ENCODE measurements at regions not wholly inside any gene's neighbourhood (a gene's known extent, or its start where the extent isn't known, plus 50 kb on each side); places are given as distances from the start of the nearest gene placed in this dataset.
"Not testable (repeated sequence)": the region's sequence is repeated elsewhere in the genome, so short reads cannot be mapped to it uniquely, and the experiment has no call there.

DNA sequence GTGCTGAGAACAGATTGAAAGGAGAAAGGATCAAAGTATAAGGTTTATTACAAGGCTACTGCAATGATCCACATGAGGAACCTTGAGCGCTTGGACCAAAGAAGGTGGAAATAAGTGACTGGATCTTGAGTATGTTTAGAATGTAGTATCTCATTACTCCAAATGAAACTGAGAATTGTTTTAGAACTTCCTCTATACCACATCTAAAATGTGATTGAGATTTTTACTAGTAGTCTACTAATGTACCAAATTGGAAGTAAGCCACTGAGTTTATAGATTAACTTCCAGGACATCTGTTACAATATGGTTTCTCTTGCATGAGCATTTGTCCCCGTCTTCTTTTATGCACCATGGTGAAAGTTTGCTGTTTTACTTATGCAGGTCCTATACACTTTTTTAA lies 300.5 kb downstream of the SUCLG1 start:
- Mint-ChIP-seq H3K27ac (no peak overlapping the region), H3K9me3 (peaks cover 0 to 7% of the 10 kb centered on the region in 2 donors), H3K4me3 (no peak overlapping the region), H3K27me3 (peaks cover 26% of the 10 kb centered on the region), H3K4me1 (no peaks in the 10 kb centered on the region)
- ATAC-seq (no peak), DNase-seq (no peak)

DNA sequence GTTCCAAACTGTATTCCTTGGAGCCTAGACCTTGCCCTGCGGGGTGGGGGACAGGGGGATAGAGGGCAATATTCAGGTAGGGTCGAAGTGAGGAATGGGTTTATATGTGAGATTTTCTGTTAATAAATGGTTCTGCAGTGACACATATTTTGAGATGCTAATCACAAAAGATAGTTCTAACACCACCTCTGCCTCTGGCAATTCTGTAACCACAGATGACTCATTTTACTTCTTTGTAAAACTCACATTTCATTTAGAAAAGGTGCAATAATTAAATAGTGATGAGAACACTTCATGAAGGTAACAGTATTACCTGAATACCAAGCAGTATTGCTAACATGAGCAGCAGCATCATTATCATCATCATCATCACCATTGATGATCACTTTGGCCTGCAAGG lies 306.6 kb downstream of the SUCLG1 start:
- Mint-ChIP-seq H3K27ac (no peak overlapping the region), H3K4me1 (no peaks in the 10 kb centered on the region), H3K4me3 (no peak overlapping the region), H3K27me3 (no peaks in the 10 kb centered on the region), H3K9me3 (no peaks in the 10 kb centered on the region)
- ATAC-seq: no peak
- DNase-seq: no peak

DNA sequence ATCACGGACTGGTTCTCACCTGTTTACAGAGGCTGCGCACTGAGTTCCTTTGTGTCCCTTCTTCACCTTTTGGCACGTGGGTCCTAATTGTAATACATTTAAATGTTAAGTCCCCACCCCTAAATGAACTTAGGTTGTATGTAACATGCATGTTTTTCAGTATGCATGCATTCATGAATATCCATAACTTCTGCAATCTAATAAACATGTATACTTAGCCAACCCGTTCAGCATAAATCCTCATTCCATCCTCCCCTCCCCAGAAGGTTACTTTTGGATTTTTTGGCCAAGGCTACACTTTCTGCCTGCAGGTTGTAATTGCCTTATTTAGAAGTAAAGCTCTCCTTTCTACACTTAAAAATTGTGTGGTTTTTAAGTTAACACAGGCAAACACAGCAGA lies 314.7 kb downstream of the SUCLG1 start:
- ATAC-seq: no peak
- Mint-ChIP-seq H3K4me1 (no peaks in the 10 kb centered on the region), H3K27me3 (peaks cover 15% of the 10 kb centered on the region), H3K4me3 (no peak overlapping the region), H3K9me3 (no peaks in the 10 kb centered on the region), H3K27ac (no peak overlapping the region)
- DNase-seq: no peak

DNA sequence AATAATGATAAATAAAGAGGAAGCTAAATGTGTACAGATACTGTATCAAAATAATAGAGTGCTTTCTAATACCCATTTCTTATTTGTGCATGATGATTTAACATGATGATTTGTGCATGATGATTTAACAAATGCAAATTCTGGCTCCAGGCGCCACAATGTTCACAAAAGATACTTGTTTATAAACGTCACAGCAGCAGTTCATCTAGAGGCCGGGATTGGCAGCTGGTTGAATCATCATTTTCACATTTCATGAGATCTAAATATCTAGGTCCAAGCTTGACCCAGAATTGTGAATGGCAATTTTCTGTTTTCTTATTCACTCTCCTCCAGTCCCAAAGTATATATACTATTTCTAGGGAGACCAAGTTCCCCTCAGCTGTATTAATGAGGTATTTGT lies 322.0 kb downstream of the SUCLG1 start:
- Mint-ChIP-seq H3K27me3 (peaks cover 4% of the 10 kb centered on the region), H3K4me3 (no peak overlapping the region), H3K9me3 (no peaks in the 10 kb centered on the region), H3K27ac (no peak overlapping the region), H3K4me1 (no peaks in the 10 kb centered on the region)
- ATAC-seq: no peak
- no peak for DNase-seq

DNA sequence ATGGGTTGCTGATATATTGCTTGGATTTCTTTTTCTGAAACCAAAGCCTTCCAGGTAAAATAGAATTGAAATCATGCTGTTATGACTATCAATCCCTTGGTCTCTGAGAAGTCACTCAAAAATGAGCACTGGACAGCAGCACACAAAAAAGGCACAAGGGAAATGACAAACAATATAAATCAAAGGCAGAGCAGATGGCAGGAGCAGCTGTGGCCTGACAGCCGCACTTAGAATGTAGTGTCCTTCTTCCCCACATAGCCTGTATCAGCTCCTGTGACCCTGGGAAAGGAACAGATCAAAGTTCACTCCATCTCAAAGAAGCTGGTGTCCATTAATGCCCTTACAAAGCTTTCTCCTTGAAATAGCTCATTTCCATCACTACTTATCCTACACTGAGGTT lies 326.7 kb downstream of the SUCLG1 start:
- no peak for ATAC-seq
- H3K9me3 Mint-ChIP-seq: no peaks in the 10 kb centered on the region
- H3K27me3 Mint-ChIP-seq: no peaks in the 10 kb centered on the region
- H3K4me1 Mint-ChIP-seq: no peaks in the 10 kb centered on the region
- no peak overlapping the region for H3K4me3 Mint-ChIP-seq
- no peak overlapping the region for H3K27ac Mint-ChIP-seq
- no peak for DNase-seq

DNA sequence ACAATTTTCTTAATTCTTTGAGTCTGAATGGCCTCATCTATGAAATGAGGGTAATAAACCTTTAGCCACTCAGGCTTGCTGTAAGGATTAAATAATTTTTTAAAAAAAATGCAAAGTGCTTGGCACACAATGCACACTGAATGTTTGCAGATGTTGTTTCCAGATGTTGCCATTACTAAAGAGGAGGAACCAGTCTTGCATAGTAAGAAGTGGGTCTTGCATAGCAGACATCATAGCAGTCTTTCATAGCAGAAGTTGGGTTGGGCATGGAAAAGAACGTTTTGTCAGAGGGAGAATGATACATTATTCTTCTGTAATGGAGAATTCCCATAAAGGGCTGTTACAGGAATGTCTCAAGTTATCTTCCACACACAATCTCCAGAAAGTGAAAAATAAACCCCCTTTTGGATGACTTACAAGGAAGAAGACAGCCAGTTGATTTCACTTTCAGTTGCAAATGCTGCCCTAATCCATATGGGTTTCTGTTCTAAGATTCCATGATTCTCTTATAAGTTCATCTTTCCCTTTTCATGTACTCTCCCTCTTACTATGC lies 327.7 kb downstream of the SUCLG1 start:
- H3K27ac Mint-ChIP-seq: no peak overlapping the region
- DNase-seq (no peak), ATAC-seq (no peak)
- H3K4me1 Mint-ChIP-seq: no peaks in the 10 kb centered on the region
- H3K4me3 Mint-ChIP-seq: no peak overlapping the region
- H3K9me3 Mint-ChIP-seq: no peaks in the 10 kb centered on the region
- no peaks in the 10 kb centered on the region for H3K27me3 Mint-ChIP-seq

DNA sequence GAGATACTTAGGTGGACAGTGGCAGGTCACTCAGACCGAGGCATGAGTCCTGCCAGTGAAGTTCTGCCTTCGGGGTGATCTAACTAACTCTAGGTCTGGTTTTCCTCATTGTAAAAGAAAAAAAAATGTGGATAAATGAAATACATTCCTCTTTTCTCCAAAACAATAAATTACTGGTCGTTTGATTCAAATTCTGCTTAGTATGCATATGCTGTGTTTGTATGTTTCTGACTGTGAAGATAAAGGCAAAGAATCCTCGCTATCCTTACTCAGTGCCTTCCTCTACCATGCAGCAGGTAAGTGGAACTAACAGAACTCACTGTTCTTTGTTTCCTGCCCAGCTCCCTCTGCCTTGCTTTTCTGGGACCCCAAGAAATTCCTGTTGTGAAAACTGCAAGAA lies 330.1 kb downstream of the SUCLG1 start:
- Mint-ChIP-seq H3K4me3 (no peak overlapping the region), H3K9me3 (no peaks in the 10 kb centered on the region), H3K27me3 (no peaks in the 10 kb centered on the region), H3K27ac (no peak overlapping the region), H3K4me1 (no peaks in the 10 kb centered on the region)
- ATAC-seq (no peak), DNase-seq (no peak)

DNA sequence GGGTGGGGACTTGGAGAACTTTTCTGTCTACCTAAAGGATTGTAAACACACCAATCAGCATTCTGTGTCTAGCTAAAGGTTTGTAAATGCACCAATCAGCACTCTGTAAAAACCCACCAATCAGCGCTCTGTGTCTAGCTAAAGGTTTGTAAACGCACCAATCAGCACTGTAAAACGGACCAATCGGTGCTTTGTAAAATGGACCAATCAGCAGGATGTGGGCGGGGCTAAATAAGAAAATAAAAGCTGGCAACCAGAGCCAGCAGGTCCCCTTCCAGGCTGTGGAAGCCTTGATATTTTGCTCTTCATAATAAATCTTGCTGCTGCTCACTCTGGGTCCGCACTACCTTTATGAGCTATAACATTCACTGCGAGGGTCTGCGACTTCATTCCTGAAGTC lies 331.3 kb downstream of the SUCLG1 start:
- DNase-seq, H3K27me3 Mint-ChIP-seq, H3K4me1 Mint-ChIP-seq, H3K27ac Mint-ChIP-seq, ATAC-seq, H3K4me3 Mint-ChIP-seq, H3K9me3 Mint-ChIP-seq: not testable (repeated sequence)

DNA sequence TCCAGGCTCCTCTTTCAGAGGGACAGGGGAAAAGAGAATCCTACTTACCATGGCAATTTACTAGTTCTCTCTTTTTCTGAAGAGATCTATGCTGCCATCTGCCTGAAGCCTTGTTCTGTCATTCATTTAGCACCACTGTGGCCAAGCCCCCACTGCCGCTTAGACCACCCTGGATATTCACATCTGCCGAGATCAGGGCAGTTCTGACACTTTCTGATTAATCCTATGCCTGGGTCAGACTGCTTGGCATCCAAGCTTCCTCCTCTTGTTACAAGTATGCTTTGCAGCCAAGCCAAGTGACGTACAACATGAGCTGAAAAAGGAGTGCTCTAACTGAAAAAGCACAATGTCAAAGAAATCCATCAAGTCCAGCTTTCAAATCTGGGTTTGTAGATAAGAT lies 332.6 kb downstream of the SUCLG1 start:
- Mint-ChIP-seq H3K4me1 (no peaks in the 10 kb centered on the region), H3K27ac (no peak overlapping the region), H3K27me3 (no peaks in the 10 kb centered on the region), H3K4me3 (no peak overlapping the region), H3K9me3 (no peaks in the 10 kb centered on the region)
- DNase-seq: no peak
- ATAC-seq: no peak

DNA sequence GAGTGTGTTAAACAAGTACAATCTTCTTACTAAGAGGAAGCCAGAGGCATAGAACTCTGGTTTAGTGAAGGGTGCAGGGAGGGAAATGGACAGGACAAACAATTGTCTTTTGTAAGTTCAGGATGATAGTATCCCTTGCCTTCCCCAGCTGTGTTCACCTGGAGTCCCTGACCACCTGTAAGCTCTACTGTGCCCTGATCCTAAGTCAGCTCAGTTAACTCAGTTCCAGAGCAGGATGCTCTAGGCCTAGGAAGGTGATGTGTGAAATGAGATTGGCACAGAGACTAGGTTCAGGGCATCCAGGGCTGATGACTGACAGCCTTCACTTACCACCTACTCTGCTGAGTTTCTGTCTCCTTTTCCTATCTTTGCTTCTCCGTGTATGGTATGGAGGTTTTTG lies 333.0 kb downstream of the SUCLG1 start:
- H3K27ac Mint-ChIP-seq: no peak overlapping the region
- H3K4me3 Mint-ChIP-seq: no peak overlapping the region
- DNase-seq: no peak
- no peaks in the 10 kb centered on the region for H3K4me1 Mint-ChIP-seq
- no peaks in the 10 kb centered on the region for H3K27me3 Mint-ChIP-seq
- no peaks in the 10 kb centered on the region for H3K9me3 Mint-ChIP-seq
- no peak for ATAC-seq

DNA sequence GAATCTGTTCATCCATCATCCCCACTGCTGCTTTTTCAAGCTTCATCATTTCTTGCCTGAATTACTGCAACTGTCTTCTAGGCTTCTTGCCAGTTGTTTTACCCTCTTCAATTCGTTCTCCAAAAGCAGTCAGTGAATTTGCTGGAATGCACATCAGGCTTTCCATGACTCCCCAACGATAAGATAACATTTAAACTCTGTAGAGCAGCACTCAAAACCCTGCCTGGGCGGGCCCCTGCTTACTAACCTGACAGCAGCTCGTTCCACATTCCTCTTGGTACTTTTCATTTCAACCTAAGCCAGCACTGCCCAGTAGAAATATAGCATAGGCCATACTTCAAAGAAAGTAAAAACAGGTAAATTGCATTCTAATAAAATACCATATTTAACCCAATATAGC lies 342.9 kb downstream of the SUCLG1 start:
- H3K27me3 Mint-ChIP-seq: no peaks in the 10 kb centered on the region

DNA sequence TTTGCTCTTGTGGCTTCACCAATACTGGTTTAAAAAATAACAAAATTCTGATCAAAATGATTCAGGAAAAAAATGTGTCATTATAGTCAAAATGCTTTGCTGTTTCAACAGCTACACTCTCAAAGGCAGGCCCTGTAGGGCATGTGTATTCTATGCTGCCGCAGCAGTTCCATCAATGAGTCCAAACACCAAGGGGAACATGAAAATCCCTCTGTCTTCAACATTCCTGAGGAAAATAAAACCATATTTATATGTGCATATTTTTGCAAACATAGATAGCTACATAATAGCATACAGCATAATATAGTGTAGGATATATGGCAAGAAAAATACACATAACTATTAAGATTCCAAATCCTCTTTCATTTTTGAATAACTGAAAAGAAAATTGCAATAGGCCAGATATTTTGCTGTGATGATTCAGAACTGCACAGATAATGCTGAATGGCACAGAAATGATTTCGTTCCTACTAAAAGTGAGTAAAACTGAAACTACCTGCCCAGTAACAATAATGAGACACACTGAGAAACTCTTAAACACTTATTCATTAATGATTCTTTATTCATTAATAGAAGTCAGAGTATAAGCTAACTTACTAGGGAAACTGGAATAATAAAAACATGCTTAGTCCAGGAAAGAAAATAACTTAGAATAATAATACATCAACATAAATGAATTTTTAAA lies 343.8 kb downstream of the SUCLG1 start:
- Mint-ChIP-seq H3K4me3 (no peak overlapping the region), H3K27ac (no peak overlapping the region), H3K4me1 (no peaks in the 10 kb centered on the region), H3K9me3 (peaks cover 0 to 9% of the 10 kb centered on the region in 2 donors), H3K27me3 (no peaks in the 10 kb centered on the region)
- ATAC-seq (no peak), DNase-seq (no peak)

More for the DNA sequence above, 342.9 kb downstream of the SUCLG1 start:
- H3K9me3 Mint-ChIP-seq: peaks cover 0 to 9% of the 10 kb centered on the region in 2 donors
- ATAC-seq: no peak
- no peak for DNase-seq
- no peaks in the 10 kb centered on the region for H3K4me1 Mint-ChIP-seq
- no peak overlapping the region for H3K27ac Mint-ChIP-seq
- H3K4me3 Mint-ChIP-seq: no peak overlapping the region

DNA sequence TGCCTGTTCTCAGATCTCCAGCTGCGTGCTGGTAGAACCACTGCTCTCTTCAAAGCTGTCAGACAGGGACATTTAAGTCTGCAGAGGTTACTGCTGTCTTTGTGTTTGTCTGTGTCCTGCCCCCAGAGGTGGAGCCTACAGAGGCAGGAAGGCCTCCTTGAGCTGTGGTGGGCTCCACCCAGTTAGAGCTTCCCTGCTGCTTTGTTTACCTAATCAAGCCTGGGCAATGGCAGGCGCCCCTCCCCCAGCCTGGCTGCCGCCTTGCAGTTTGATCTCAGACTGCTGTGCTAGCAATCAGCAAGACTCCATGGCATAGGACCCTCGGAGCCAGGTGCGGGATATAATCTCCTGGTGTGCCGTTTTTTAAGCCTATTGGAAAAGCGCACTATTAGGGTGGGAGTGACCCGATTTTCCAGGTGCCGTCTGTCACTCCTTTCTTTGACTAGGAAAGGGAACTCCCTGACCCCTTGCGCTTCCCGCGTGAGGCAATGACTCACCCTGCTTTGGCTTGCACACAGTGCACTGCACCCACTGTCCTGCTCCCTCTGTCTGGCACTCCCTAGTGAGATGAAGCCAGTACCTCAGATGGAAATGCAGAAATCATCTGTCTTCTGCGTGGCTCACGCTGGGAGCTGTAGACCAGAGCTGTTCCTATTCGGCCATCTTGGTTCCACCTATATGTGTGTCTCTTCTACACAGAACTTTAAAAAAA lies 355.1 kb downstream of the SUCLG1 start:
- DNase-seq, H3K27ac Mint-ChIP-seq, H3K4me3 Mint-ChIP-seq, H3K4me1 Mint-ChIP-seq, H3K27me3 Mint-ChIP-seq, ATAC-seq: not testable (repeated sequence)
- peaks cover 0 to 28% of the 10 kb centered on the region in 2 donors for H3K9me3 Mint-ChIP-seq

DNA sequence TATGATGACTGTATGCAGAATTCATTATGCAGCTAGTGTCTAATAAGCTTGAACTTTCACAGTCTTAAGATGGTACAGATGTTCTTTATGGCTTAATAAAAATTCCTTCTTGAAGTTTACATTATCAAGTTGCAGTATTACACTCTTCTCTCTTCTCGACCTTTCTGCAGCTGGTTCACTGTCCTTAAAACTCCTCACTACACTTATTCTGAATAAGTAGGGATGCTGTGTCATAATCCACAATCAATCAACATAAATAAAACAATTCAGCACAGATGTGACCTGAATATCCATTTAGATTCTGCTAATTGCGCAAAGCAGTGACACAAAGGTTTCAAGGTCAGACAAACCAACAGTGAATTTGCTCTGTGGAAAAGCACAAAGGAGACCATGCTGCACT lies 356.8 kb downstream of the SUCLG1 start:
- Mint-ChIP-seq H3K27ac (no peak overlapping the region), H3K27me3 (peaks cover 8% of the 10 kb centered on the region), H3K4me3 (no peak overlapping the region), H3K9me3 (peaks cover 0 to 28% of the 10 kb centered on the region in 2 donors), H3K4me1 (no peaks in the 10 kb centered on the region)
- DNase-seq (no peak), ATAC-seq (no peak)

DNA sequence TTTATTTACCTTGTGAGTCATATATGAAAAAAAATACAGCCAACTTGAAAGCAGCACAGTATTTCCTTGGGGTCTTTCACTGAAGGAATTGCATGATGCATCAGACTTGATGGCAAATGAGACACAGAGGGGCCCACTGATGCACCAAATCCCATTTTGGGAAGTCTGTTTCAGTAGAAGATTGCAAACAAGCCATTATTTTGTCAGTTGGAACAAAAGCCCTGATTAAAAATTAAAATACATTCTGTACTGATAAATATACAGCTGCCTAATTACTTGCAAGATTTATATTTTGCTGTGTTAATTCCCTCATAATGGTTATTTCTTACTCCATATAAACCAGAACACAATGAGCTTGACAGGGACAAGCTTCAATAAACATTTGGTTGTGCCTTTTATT lies 370.4 kb downstream of the SUCLG1 start:
- no peak overlapping the region for H3K4me3 Mint-ChIP-seq
- DNase-seq: no peak
- H3K27me3 Mint-ChIP-seq: peaks cover 14% of the 10 kb centered on the region
- H3K9me3 Mint-ChIP-seq: peaks cover 10 to 19% of the 10 kb centered on the region in 2 donors
- no peaks in the 10 kb centered on the region for H3K4me1 Mint-ChIP-seq
- H3K27ac Mint-ChIP-seq: no peak overlapping the region
- no peak for ATAC-seq

DNA sequence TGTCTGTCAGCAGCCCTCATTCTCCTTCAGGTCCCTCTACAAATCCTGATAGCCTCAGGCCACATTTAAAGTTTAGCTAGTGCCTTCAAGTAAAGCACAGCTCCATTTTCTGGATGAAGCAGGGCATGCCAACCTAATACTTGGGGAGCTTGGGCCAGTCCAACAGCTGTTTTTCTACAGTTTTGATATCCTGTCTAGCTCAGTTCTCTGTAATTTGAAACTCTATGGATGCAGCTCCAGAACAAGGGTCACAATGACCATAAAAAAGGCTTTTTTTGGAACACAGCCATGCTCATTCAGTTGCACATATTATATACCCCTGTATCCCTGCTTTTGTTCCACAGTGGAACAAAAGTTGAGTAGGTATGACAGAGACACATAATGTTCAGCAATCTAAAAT lies 373.5 kb downstream of the SUCLG1 start:
- no peak for DNase-seq
- no peaks in the 10 kb centered on the region for H3K9me3 Mint-ChIP-seq
- H3K4me3 Mint-ChIP-seq: no peak overlapping the region
- ATAC-seq: no peak
- no peak overlapping the region for H3K27ac Mint-ChIP-seq
- H3K4me1 Mint-ChIP-seq: no peaks in the 10 kb centered on the region
- H3K27me3 Mint-ChIP-seq: peaks cover 14% of the 10 kb centered on the region

Data from stimulated activated naive CD8-positive, alpha-beta T cell treated with anti-CD3 and anti-CD28 coated beads, Interleukin-15, amount 100 ng/mL, for 72 hours (primary cell).